ENCODE measurements at regions not wholly inside any gene's neighbourhood (a gene's known extent, or its start where the extent isn't known, plus 50 kb on each side); places are given as distances from the start of the nearest gene placed in this dataset.

DNA sequence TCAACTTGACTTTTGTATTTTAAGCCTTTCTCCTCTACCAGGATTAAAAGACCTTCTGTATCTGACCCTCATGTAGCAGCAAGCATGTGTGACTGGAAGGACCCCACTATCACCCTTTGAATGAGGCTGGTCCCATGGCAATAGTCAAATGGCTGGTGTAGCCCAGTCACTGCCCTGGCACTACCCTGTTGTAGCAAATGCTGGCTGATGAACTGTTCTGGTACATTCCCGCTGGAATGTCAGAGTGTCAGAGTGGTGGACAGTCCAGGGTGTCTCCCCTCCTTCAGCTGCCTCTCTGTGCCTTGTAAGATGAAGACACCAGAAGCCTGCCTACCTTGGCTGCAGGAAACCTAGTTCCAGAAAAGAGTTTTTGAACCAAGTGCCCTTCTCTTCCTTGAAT is 115.7 kb downstream of the ACKR3 start:
- TF ChIP-seq, protein P1, sequence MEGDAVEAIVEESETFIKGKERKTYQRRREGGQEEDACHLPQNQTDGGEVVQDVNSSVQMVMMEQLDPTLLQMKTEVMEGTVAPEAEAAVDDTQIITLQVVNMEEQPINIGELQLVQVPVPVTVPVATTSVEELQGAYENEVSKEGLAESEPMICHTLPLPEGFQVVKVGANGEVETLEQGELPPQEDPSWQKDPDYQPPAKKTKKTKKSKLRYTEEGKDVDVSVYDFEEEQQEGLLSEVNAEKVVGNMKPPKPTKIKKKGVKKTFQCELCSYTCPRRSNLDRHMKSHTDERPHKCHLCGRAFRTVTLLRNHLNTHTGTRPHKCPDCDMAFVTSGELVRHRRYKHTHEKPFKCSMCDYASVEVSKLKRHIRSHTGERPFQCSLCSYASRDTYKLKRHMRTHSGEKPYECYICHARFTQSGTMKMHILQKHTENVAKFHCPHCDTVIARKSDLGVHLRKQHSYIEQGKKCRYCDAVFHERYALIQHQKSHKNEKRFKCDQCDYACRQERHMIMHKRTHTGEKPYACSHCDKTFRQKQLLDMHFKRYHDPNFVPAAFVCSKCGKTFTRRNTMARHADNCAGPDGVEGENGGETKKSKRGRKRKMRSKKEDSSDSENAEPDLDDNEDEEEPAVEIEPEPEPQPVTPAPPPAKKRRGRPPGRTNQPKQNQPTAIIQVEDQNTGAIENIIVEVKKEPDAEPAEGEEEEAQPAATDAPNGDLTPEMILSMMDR (IDR thresholded peaks at IDR 0.05; ENCODE audit: low read depth, low read length, missing control alignments), result no peak
- no peak overlapping the region for H3K4me3 ChIP-seq (ENCODE audit: low read depth, low read length)
- no peak for DNase-seq (ENCODE audit: low read depth)

DNA sequence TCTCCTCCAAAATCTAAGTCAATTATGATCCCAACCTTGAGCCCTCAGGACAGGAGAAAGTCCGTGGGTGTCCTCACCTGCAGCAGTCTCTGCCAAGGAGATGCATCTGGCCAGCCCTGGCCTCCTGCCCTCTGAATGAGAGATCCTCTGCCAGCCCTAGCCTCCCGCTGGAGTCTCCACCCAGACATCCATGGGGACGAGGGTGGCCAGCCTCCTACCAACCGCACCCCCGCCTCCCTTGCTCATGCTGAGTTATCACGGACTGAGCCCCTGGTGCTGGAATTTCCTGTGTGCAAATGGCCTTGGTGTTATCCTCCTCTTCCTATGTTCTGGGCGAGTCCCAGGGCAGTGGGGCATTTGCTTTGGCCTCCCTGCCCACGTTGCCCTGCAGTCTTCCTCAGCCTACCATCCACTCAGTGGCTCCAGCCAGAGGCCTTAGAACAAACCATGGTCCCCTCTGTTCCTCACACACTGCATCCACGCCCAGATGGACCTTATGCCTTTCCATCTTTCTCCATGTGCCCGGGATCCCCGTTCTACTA is 116.4 kb downstream of the ACKR3 start:
- TF ChIP-seq, protein P1 (IDR thresholded peaks at IDR 0.05; ENCODE audit: low read depth, low read length, missing control alignments), result no peak
- H3K4me3 ChIP-seq (ENCODE audit: low read depth, low read length), result no peak overlapping the region
- DNase-seq (ENCODE audit: low read depth), result no peak

DNA sequence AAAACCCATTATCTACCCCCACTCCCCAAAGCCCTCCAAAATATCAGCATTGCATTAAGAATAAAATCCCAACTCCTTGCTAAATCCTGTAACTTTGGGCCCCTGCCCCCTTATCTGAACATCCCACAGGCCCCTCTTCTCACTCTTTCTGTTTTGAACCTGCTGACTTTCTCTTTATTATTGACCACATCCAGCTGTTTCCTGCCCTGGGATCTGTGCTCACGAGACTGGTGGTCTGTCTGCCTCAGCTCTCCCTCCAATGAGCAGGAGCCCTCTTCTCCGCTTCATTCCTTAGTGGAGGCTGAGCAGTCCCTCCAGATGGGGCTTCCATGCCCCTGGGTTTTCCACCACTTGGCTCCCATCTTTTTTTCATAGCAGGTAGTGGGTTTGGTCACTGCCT is 116.9 kb downstream of the ACKR3 start:
- H3K4me3 ChIP-seq (ENCODE audit: low read depth, low read length), result no peak overlapping the region
- no peak for DNase-seq (ENCODE audit: low read depth)
- TF ChIP-seq, protein P1 (IDR thresholded peaks at IDR 0.05; ENCODE audit: low read depth, low read length, missing control alignments), result no peak

DNA sequence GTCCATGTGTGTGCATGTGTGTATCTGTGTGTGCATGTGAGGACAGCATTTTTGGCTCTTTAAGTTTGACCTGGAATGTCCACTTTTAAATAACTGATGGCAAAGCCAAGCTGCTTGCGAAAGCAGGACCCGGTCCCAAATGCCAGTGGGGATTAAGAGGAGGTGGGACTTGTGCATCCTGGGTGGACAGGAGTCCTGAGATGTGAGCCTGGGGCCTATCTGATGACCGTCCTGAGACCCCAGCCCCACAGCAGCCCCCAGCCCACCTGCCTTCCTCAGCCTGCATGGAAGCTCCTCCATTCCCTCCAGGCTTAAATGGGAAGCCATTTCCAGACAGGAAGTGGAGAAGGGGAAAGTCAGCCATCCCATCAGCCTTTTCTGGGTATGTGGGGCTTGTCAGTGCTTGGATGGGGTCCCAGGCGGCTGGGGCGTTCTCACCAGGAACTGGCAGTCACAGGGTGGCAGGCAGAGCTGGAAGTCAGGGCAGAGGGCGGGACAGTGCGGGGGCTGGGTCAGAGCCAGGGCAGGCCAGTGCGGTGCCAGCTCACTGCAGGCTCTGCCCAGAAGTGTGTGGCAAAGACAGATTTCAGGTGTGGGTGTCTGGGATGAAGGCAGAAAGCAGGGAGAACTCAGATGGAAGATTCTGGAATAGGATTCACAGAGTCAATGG is 117.8 kb downstream of the ACKR3 start:
- TF ChIP-seq, protein P1 (IDR thresholded peaks at IDR 0.05; ENCODE audit: low read depth, low read length, missing control alignments), result no peak
- H3K4me3 ChIP-seq (ENCODE audit: low read depth, low read length), result no peak overlapping the region
- no peak for DNase-seq (ENCODE audit: low read depth)

DNA sequence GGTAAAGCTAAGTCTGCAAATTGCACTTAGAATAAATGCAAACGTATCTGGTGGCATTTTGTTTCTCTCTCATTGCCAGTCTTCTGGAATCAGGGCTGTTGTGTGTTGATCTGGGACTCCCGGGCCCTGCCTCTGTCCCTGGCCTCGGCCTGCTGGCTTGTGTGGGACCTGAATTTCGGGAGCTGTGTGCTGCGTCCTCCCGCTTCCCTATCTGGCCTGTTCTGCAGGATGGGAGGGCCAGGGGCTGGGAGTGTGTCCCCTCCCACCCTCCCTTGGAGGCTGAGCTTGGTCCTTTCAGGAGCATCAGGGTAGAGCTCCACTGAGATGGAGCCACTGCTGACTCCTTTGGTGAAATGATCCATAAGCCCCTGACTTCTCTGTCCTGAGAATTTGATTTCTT is 118.5 kb downstream of the ACKR3 start:
- H3K4me3 ChIP-seq (ENCODE audit: low read depth, low read length), result no peak overlapping the region
- no peak for DNase-seq (ENCODE audit: low read depth)
- TF ChIP-seq, protein P1 (IDR thresholded peaks at IDR 0.05; ENCODE audit: low read depth, low read length, missing control alignments), result no peak

DNA sequence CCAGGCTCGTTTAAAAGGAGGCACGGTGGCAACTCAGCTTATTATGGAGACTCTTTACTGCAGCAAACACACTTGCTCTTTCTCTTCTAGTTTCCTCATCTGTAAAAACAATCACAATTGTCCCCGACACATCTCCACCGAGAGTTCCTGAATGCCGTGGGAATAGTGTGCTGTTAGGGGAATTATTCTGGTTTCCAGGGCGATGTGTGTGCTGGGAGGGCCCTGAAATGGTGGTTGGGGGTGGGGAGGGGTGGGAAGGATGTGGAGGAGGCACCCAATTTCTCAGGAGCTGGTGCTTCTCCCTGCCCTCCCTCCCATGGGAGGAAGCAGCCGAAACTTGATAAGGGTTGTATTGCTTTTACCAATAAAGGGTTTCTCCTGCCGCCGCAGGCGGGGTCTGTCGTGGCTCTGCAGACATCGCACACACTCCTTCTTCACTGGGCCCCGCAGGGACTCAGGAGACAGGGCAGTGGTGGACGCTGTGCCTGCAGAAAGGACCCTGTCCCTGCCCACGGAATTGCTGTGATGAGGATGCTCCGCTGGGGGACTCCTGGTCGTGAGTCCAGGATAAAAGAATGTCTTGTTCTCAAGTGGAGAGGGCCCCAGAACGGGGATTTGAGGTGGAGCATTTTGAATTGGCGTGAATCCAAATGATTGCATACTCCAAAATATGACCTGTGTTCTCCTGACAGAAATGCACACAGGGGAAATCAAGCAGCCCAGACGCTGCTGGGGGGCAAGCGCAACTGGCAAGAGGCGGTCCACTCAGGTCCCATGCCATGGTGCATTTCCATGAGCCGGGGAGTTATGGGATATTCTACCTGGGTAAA is 119.2 kb downstream of the ACKR3 start:
- TF ChIP-seq, protein P1 (IDR thresholded peaks at IDR 0.05; ENCODE audit: low read depth, low read length, missing control alignments), result no peak
- H3K4me3 ChIP-seq (ENCODE audit: low read depth, low read length), result no peak overlapping the region
- DNase-seq (ENCODE audit: low read depth), result no peak

Data from GM12864 (cell line).